ENCODE measurements at regions not wholly inside any gene's neighbourhood (a gene's known extent, or its start where the extent isn't known, plus 50 kb on each side); places are given as distances from the start of the nearest gene placed in this dataset.

- H3K9me3 ChIP-seq: no peaks in the 10 kb centered on the region
- no peak for DNase-seq
- intact Hi-C loops (cut with DNase I, micrococcal nuclease): no loop called here
Observed at GRCh38 chr10:33986016-33986415, 651.5 kb upstream of the NRP1 start.

GRCh38 chr10:33982995-33983394 is 648.5 kb upstream of the NRP1 start:
- intact Hi-C loops (cut with DNase I, micrococcal nuclease): no loop called here
- TF ChIP-seq CTCF (IDR thresholded peaks at IDR 0.05): no peak
- H3K4me1 ChIP-seq (ENCODE audit: low read depth): no peaks in the 10 kb centered on the region
- no peaks in the 10 kb centered on the region for H3K9me3 ChIP-seq
- no peak overlapping the region for H3K4me3 ChIP-seq
- H3K36me3 ChIP-seq (ENCODE audit: low read depth): no peaks in the 10 kb centered on the region
- DNase-seq (no peak), ATAC-seq (no peak)

More at GRCh38 chr10:33986016-33986415, 651.5 kb upstream of the NRP1 start:
- TF ChIP-seq CTCF (IDR thresholded peaks at IDR 0.05): no peak
- no peaks in the 10 kb centered on the region for H3K4me1 ChIP-seq (ENCODE audit: low read depth)
- H3K36me3 ChIP-seq (ENCODE audit: low read depth): no peaks in the 10 kb centered on the region
- no peak overlapping the region for H3K4me3 ChIP-seq
- ATAC-seq: no peak

GRCh38 chr10:33981301-33981700 is 646.8 kb upstream of the NRP1 start:
- Histone ChIP-seq H3K9me3 (no peaks in the 10 kb centered on the region), H3K4me1 (ENCODE audit: low read depth) (no peaks in the 10 kb centered on the region), H3K36me3 (ENCODE audit: low read depth) (no peaks in the 10 kb centered on the region), H3K4me3 (no peak overlapping the region)
- no peak for ATAC-seq
- DNase-seq: no peak
- intact Hi-C loops (cut with DNase I, micrococcal nuclease): no loop called here
- no peak for TF ChIP-seq CTCF (IDR thresholded peaks at IDR 0.05)

GRCh38 chr10:33979195-33979594 is 644.7 kb upstream of the NRP1 start:
- intact Hi-C loops (cut with DNase I, micrococcal nuclease): no loop called here
- no peaks in the 10 kb centered on the region for H3K9me3 ChIP-seq
- DNase-seq: no peak

GRCh38 chr10:33975481-33975880 is 641.0 kb upstream of the NRP1 start:
- DNase-seq (no peak), ATAC-seq (no peak)
- no peaks in the 10 kb centered on the region for H3K9me3 ChIP-seq
- no peak overlapping the region for H3K4me3 ChIP-seq
- H3K4me1 ChIP-seq (ENCODE audit: low read depth): no peaks in the 10 kb centered on the region
- no peaks in the 10 kb centered on the region for H3K36me3 ChIP-seq (ENCODE audit: low read depth)
- intact Hi-C loops (cut with DNase I, micrococcal nuclease): no loop called here
- TF ChIP-seq CTCF (IDR thresholded peaks at IDR 0.05): no peak

More at GRCh38 chr10:33979195-33979594, 644.7 kb upstream of the NRP1 start:
- no peak for TF ChIP-seq CTCF (IDR thresholded peaks at IDR 0.05)
- ATAC-seq: no peak
- no peaks in the 10 kb centered on the region for H3K4me1 ChIP-seq (ENCODE audit: low read depth)
- H3K36me3 ChIP-seq (ENCODE audit: low read depth): no peaks in the 10 kb centered on the region
- H3K4me3 ChIP-seq: no peak overlapping the region

GRCh38 chr10:33974976-33975478 is 640.6 kb upstream of the NRP1 start:
- TF ChIP-seq CTCF (IDR thresholded peaks at IDR 0.05): no peak
- no peak overlapping the region for H3K4me3 ChIP-seq
- H3K9me3 ChIP-seq: no peaks in the 10 kb centered on the region
- ATAC-seq: no peak
- no peak for DNase-seq
- H3K4me1 ChIP-seq (ENCODE audit: low read depth): no peaks in the 10 kb centered on the region
- H3K36me3 ChIP-seq (ENCODE audit: low read depth): no peaks in the 10 kb centered on the region
- intact Hi-C loops (cut with DNase I, micrococcal nuclease): no loop called here

All from mucosa of descending colon (tissue), 3 donors.